T-helper 1 cell treated with Interleukin-12 subunit alpha and Interleukin-12 subunit beta and Interleukin-4 antibody, amounts not matched to agents 30 ng/mL and 1 ng/mL, for 36 hours (primary cell): ENCODE measurements at regions not wholly inside any gene's neighbourhood (a gene's known extent, or its start where the extent isn't known, plus 50 kb on each side); places are given as distances from the start of the nearest gene placed in this dataset.

Experiments
- intact Hi-C: fragments of 100-400 bp; cut with micrococcal nuclease; formaldehyde crosslinking; loops from one replicate; pipeline ENCODE4 v1.15.1; 2024

GRCh38 chr15:85306946-85307686 is 73.3 kb upstream of the AKAP13 start:
- intact Hi-C loops, result no loop called here

- intact Hi-C loops, result no loop called here
These were observed 72.7 kb upstream of the AKAP13 start for GRCh38 chr15:85307687-85308045.

- intact Hi-C loops, result no loop called here
These were observed 68.8 kb upstream of the AKAP13 start for GRCh38 chr15:85311647-85312046.

- intact Hi-C loops, result no loop called here
These were observed 67.9 kb upstream of the AKAP13 start for GRCh38 chr15:85312486-85312885.

DNA sequence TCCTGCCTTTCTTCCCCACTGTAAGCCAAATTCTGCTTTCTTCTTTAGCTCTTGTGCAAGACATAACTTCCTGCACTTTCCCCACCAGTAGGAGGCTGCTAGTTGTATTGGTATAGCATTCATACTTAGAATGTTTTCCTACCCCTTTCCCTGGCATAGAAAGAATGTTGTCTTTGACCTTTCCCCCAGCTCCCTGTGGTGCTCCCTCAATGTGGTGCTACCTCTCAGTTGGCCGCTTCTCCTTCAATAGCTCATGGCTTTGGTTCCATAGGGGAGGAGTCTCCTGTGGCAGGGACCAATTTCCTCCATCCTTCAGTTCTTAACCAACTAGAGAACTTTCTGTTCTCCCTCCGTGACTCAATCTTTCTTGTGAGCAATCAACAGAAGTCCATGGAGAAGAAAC is 67.5 kb upstream of the AKAP13 start:
- intact Hi-C loops, result no loop called here

DNA sequence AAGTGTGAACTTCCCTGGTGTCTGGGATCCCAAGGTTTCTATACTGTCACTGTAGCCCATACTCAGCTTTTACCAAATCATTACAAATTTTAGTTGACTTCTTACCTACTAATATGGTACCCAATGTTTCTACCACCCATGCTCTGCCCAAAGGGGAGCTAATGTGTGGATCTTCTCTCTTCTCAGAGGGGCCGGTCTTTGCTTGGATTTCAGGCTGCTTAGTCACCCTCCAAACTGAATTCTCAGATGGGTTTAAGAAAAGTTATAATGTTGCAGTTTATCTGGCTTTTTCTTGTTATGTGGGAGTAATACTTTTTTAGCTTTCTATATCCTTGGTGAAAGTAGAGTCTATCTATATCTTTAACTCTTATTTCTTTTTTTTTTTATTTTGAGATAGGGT is 67.1 kb upstream of the AKAP13 start:
- intact Hi-C loops, result no loop called here

- intact Hi-C loops, result no loop called here
These were observed 66.3 kb upstream of the AKAP13 start for GRCh38 chr15:85314146-85314545.

GRCh38 chr15:85314633-85315032 is 65.8 kb upstream of the AKAP13 start:
- intact Hi-C loops, result loop anchor here (5.0 kb wide), 4 partner anchors 268 to 478 kb away; partner anchors contain the start of gene KLHL25

DNA sequence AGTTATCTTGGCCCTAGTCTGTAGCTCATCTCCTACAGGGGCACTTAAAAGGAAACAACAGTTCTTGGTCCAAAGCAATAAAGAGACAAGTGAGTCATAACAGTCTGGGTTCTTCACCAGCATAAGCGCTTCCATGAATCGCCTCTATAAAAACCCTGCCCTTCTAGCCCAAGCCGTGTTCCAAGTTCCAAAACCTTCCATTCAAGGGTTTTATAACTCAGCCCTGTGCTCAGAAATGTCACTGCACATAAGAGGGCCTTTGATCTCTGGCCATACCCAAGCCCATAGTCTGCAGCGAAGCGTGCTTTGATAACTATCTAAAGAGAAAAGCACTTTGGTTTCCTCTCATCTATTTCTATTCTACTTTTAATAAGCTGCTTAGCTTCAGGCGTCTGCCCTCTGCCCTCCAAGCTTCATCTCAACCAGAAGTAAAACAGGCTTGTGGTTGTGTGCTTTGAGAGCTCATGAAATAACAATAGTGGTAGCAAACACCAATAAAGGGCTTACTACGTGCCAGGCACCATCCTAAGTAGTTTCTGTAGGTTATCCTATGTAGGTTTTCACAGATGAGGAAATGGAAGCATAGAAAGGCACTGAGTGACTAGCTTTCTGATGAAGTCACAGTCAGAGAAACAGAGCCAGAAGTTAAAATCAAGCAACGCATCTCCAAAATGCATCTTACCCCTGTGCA is 64.0 kb upstream of the AKAP13 start:
- intact Hi-C loops, result loop anchor here (5.0 kb wide), 4 partner anchors 266 to 476 kb away; partner anchors contain the start of gene KLHL25

DNA sequence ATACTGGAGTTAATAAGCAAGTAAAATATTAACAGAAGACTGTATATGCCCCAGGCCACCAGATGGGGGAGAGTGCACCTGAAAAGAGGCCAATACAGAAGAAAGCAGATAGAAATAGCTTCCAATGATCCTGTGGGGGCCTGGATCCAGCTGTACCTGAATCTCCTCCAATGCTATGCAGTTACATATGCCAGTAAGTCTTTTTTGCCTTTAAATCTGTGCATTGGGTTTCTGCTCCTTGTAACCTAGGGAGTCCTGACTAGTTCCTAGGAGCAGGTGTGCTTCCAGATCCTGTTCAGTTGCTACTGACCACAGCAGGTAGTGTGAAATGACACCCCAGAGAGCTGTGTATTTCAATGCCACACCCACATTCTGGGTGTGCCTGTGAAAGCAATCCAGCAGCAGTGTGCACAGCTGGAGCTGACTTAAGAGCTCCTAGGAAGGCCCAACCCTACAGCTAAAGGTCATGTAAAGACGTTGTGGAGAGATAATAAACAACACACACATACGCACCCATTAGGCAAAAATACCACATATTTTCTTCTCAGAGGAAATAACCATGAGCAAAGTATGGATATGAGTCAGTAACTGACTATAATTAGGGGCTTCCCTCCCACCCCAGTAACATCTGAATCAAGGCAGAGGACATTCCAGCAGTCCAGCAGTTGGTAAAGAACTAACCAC is 62.2 kb upstream of the AKAP13 start:
- intact Hi-C loops, result loop anchor here (1.0 to 5.0 kb wide), 8 partner anchors 11 to 474 kb away; partner anchors contain the start of genes AKAP13 and KLHL25

GRCh38 chr15:85318732-85319076 is 61.7 kb upstream of the AKAP13 start:
- intact Hi-C loops, result loop anchor here (1.0 to 5.0 kb wide), 8 partner anchors 11 to 474 kb away; partner anchors contain the start of genes AKAP13 and KLHL25

DNA sequence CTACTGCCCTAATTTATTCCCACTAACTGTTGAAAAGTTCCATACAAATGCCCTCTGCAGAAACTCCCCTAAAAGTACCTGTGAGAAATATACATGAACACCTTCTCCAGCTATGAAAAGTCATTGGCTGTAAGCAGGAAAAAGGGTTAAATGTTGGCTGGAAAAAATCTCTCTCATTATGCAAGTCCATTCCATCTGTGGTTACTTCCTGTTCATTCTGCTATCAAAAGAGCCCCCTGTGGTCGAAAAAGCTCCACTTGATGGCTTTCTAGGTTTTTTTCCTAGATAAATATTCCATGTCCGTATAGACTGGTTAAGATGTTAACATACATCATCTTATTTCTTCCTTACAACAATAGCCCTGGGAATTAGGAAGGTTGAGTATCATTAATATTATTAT is 56.2 kb upstream of the AKAP13 start:
- intact Hi-C loops, result no loop called here

DNA sequence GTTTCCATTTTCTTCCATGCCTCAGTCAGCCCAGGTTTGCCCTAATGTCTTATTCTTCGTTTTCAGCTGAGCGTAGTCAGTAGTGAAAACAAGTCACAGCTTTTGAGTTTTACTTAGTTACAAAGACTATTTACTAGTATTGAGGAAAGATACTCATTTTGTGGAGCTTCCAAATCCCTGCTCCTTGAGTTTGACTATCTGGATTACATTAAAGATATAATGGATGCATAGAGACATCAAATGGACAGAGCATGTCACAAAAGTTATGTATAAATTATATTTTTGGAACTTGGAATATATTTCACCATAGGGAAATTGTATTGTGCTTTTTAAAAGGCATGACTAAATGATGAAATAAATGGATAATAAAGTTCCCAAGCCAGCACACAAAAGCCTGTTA is 54.6 kb upstream of the AKAP13 start:
- intact Hi-C loops, result no loop called here

DNA sequence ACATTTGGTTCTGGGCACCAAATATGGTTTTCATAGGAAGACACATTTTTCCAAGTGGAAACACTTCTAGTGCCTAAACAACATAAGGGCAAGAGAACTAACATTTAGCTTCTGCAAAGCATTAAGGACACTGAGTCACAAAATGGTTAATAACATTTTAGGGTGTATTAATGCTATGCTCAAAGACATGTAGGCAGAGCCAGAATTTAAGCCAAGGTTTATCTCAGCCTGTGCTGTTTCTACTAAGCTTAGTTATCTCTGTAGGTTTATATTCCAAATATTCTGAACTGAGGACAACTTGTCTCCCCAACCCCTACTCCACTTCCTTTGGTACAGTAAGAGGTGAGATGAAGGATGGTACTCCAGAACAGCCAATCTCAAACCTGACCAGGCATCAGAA is 54.1 kb upstream of the AKAP13 start:
- intact Hi-C loops, result no loop called here

- intact Hi-C loops, result loop anchor here (2.0 kb wide), 1 partner anchor 347 kb away; the partner anchor contains the start of gene PDE8A
These were observed 52.6 kb upstream of the AKAP13 start for GRCh38 chr15:85327820-85328219.

- intact Hi-C loops, result loop anchor here (1.0 to 5.0 kb wide), 8 partner anchors 11 to 373 kb away; partner anchors contain the start of genes AKAP13 and PDE8A
These were observed 50.6 kb upstream of the AKAP13 start for GRCh38 chr15:85329561-85330422.
